ENCODE measurements at regions not wholly inside any gene's neighbourhood (a gene's known extent, or its start where the extent isn't known, plus 50 kb on each side); places are given as distances from the start of the nearest gene placed in this dataset.
"Not testable (repeated sequence)": the region's sequence is repeated elsewhere in the genome, so short reads cannot be mapped to it uniquely, and the experiment has no call there.

- H3K4me3 Mint-ChIP-seq = no peak overlapping the region
- DNase-seq = no peak
- peaks cover 11% of the 10 kb centered on the region for H3K9me3 Mint-ChIP-seq
- H3K36me3 Mint-ChIP-seq = no peaks in the 10 kb centered on the region
- no peaks in the 10 kb centered on the region for H3K4me1 Mint-ChIP-seq (ENCODE audit: low read depth)
- ChIA-PET CTCF (no interaction called here), POLR2A (no interaction called here)
- no peak overlapping the region for H3K27ac Mint-ChIP-seq
- intact Hi-C loops (cut with micrococcal nuclease) = no loop called here
- no peaks in the 10 kb centered on the region for H3K27me3 Mint-ChIP-seq
These were observed 1012.0 kb downstream of the RPA4 start for GRCh38 chrX:97895751-97896150.

DNA sequence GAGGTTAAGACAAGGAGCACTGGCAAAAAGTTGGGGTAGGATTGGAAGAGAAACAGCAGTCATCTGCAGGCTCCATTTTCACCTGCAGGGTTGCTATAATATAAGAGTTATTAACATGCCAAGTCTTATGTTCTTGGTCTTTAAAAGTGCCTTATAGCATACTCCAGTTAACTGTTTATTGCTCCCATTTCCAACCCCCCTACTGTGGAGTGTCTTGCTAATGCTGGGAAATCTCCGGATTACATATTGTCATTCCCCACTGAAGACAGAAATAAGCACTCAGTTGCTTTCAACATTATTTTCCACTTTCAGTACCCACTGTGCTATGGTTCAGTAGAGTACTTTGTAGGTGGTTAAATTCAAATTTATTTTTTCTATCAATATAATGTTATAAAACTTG lies 1014.3 kb downstream of the RPA4 start:
- intact Hi-C loops (cut with micrococcal nuclease) = no loop called here
- no peaks in the 10 kb centered on the region for H3K9me3 Mint-ChIP-seq
- H3K4me1 Mint-ChIP-seq (ENCODE audit: low read depth) = no peaks in the 10 kb centered on the region
- no peaks in the 10 kb centered on the region for H3K36me3 Mint-ChIP-seq
- no peak overlapping the region for H3K27ac Mint-ChIP-seq
- H3K27me3 Mint-ChIP-seq = no peaks in the 10 kb centered on the region
- DNase-seq = no peak
- POLR2A ChIA-PET = no interaction called here
- H3K4me3 Mint-ChIP-seq = no peak overlapping the region
- CTCF ChIA-PET = no interaction called here

DNA sequence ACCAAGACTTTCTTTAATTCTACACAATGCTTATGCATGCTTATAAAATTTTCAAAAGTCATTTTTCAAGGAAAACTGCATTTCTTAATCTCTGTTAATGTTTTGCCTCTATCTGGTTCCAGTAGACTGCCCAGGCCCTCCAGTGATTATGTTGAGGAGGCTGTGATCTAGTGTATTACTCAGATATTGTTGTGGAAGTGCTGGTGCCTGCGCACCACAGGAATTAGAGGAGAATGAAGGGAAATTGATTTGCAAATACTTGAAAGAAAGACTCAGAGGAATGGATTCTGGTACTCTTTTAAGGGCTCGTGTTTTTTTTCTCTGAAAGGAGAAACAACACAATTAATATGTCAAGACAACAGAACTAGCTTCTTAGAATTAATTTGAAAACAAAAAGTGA lies 1015.1 kb downstream of the RPA4 start:
- intact Hi-C loops (cut with micrococcal nuclease) = no loop called here
- Mint-ChIP-seq H3K9me3 (no peaks in the 10 kb centered on the region), H3K27me3 (no peaks in the 10 kb centered on the region), H3K27ac (no peak overlapping the region), H3K4me3 (no peak overlapping the region), H3K36me3 (no peaks in the 10 kb centered on the region), H3K4me1 (ENCODE audit: low read depth) (no peaks in the 10 kb centered on the region)
- ChIA-PET CTCF (no interaction called here), POLR2A (no interaction called here)
- DNase-seq = no peak

DNA sequence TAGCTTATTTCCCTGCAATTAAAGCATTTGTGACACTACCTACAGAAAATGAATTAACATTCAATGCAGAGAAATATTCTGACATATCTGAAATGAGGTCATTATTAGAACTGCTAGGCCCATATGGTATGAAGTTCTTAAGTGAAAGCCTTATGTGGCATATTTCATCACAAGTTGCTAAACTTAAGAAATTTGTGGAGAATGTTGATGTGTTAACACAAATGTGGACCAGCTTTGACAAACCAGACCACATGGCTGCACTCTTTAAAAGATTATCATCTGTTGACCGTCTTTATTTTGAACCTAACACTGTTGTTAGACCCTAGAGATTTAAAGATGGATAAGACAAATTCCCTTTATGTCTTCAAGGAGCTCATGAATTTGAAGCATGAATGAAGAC lies 1024.1 kb downstream of the RPA4 start:
- H3K4me1 Mint-ChIP-seq (ENCODE audit: low read depth) = no peaks in the 10 kb centered on the region
- no peak overlapping the region for H3K27ac Mint-ChIP-seq
- ChIA-PET POLR2A (no interaction called here), CTCF (no interaction called here)
- no peak for DNase-seq
- H3K36me3 Mint-ChIP-seq = no peaks in the 10 kb centered on the region
- peaks cover 9% of the 10 kb centered on the region for H3K9me3 Mint-ChIP-seq
- no peak overlapping the region for H3K4me3 Mint-ChIP-seq
- intact Hi-C loops (cut with micrococcal nuclease) = no loop called here
- H3K27me3 Mint-ChIP-seq = no peaks in the 10 kb centered on the region

DNA sequence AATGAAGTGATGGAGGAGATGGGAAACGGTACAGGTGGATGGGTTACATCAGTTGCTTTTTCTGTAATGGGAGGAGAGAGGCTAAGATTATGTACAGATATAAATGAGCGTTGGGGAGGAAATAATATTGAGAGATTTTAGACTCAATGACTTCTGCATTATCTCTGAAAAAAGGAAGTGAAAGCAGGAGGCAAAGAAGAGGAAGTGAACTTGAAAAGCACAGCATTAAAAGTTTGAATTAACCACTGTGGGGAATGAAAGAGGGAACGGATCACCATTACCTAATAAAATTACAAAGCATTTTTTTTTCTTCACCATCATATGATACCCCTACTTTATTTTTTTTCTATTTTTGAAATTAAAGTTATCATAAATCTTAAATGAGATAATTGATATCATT lies 1025.5 kb downstream of the RPA4 start:
- Mint-ChIP-seq H3K27me3 (no peaks in the 10 kb centered on the region), H3K27ac (no peak overlapping the region), H3K36me3 (no peaks in the 10 kb centered on the region), H3K4me3 (no peak overlapping the region), H3K4me1 (ENCODE audit: low read depth) (no peaks in the 10 kb centered on the region), H3K9me3 (peaks cover 9% of the 10 kb centered on the region)
- ChIA-PET CTCF (no interaction called here), POLR2A (no interaction called here)
- intact Hi-C loops (cut with micrococcal nuclease) = no loop called here
- DNase-seq = no peak

GRCh38 chrX:97915390-97915789 lies 1031.7 kb downstream of the RPA4 start:
- H3K36me3 Mint-ChIP-seq; H3K27ac Mint-ChIP-seq; POLR2A ChIA-PET; H3K27me3 Mint-ChIP-seq; H3K4me1 Mint-ChIP-seq (ENCODE audit: low read depth); CTCF ChIA-PET; H3K4me3 Mint-ChIP-seq; intact Hi-C loops (cut with micrococcal nuclease); H3K9me3 Mint-ChIP-seq; DNase-seq: not testable (repeated sequence)

DNA sequence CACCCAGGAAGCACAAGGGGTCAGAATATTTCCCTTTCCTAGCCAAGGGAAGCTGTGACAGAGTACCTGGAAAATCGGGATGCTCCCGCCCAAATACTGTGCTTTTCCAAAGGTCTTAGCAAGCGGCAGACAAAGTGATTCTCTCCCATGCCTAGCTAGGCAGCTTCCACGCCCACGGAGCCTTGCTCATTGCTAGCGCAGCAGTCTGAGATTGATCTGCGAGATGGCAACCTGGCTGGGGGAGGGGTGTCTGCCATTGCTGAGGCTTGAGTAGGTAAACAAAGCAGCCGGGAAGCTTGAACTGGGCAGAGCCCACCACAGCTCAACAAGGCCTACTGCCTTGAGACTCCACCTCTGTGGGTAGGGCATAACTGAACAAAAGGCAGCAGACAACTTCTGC lies 1037.5 kb downstream of the RPA4 start:
- H3K4me1 Mint-ChIP-seq (ENCODE audit: low read depth); CTCF ChIA-PET; DNase-seq; H3K36me3 Mint-ChIP-seq; H3K9me3 Mint-ChIP-seq; H3K4me3 Mint-ChIP-seq; intact Hi-C loops (cut with micrococcal nuclease); H3K27me3 Mint-ChIP-seq; H3K27ac Mint-ChIP-seq; POLR2A ChIA-PET: not testable (repeated sequence)

GRCh38 chrX:97931586-97931985 lies 1047.9 kb downstream of the RPA4 start:
- no peaks in the 10 kb centered on the region for H3K4me1 Mint-ChIP-seq (ENCODE audit: low read depth)
- intact Hi-C loops (cut with micrococcal nuclease) = no loop called here
- no peak for DNase-seq
- peaks cover 3% of the 10 kb centered on the region for H3K9me3 Mint-ChIP-seq
- ChIA-PET POLR2A (no interaction called here), CTCF (no interaction called here)
- no peaks in the 10 kb centered on the region for H3K36me3 Mint-ChIP-seq
- no peak overlapping the region for H3K4me3 Mint-ChIP-seq
- no peaks in the 10 kb centered on the region for H3K27me3 Mint-ChIP-seq
- no peak overlapping the region for H3K27ac Mint-ChIP-seq

DNA sequence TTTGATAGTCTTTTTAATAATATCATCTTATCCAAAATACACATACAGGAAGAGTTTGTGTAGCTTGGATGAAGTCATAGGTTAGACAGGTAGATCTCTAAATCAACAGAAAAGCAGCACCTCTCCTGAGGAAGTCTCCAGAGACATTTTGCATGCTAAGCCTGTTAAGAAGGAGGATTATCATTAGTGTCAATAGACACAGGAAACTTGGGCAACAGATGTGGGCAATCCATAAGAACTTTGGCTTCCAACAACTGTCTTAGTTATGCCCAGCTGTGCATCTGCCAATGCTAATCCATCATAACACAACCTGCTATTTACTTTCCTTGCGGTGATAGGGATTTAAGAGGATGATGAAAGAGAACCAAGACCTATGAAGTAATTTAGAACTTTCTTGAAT lies 1052.6 kb downstream of the RPA4 start:
- Mint-ChIP-seq H3K36me3 (no peaks in the 10 kb centered on the region), H3K27me3 (no peaks in the 10 kb centered on the region)

DNA sequence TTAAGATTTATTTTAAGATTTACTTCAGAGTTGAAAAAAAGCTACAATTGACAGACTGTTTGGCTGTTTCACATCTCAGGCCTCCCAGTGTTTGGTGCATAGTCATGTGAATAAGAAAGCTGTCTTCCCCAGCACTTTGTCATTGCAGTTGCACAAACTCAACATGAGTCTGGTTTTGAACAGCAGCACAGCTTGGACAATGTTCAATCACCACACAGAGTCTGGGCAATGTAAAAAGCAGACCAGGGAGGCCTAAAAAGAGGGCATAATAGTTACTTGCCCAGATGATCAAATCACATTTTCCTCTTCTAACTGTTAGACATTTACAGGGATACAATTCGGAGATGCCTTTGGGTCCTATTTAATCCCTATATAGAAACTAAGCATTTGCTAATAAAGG lies 1055.0 kb downstream of the RPA4 start:
- CTCF ChIA-PET = no interaction called here
- Mint-ChIP-seq H3K9me3 (no peaks in the 10 kb centered on the region), H3K27ac (no peak overlapping the region), H3K4me1 (ENCODE audit: low read depth) (no peaks in the 10 kb centered on the region), H3K36me3 (no peaks in the 10 kb centered on the region), H3K4me3 (no peak overlapping the region), H3K27me3 (no peaks in the 10 kb centered on the region)
- POLR2A ChIA-PET = no interaction called here
- intact Hi-C loops (cut with micrococcal nuclease) = no loop called here
- DNase-seq = no peak

More for the DNA sequence above, 1052.6 kb downstream of the RPA4 start:
- DNase-seq = no peak
- Mint-ChIP-seq H3K9me3 (no peaks in the 10 kb centered on the region), H3K27ac (no peak overlapping the region), H3K4me3 (no peak overlapping the region), H3K4me1 (ENCODE audit: low read depth) (no peaks in the 10 kb centered on the region)
- ChIA-PET POLR2A (no interaction called here), CTCF (no interaction called here)
- intact Hi-C loops (cut with micrococcal nuclease) = no loop called here

- no peaks in the 10 kb centered on the region for H3K27me3 Mint-ChIP-seq
- no peaks in the 10 kb centered on the region for H3K9me3 Mint-ChIP-seq
- POLR2A ChIA-PET = no interaction called here
- H3K27ac Mint-ChIP-seq = no peak overlapping the region
- DNase-seq = no peak
- H3K4me3 Mint-ChIP-seq = no peak overlapping the region
- H3K4me1 Mint-ChIP-seq (ENCODE audit: low read depth) = no peaks in the 10 kb centered on the region
- intact Hi-C loops (cut with micrococcal nuclease) = no loop called here
- CTCF ChIA-PET = no interaction called here
- no peaks in the 10 kb centered on the region for H3K36me3 Mint-ChIP-seq
These were observed 1084.9 kb downstream of the RPA4 start for GRCh38 chrX:97968376-97969163.

GRCh38 chrX:97984641-97985040 lies 1100.9 kb downstream of the RPA4 start:
- ChIA-PET POLR2A (no interaction called here), CTCF (no interaction called here)
- Mint-ChIP-seq H3K4me1 (ENCODE audit: low read depth) (no peaks in the 10 kb centered on the region), H3K4me3 (no peak overlapping the region), H3K27ac (no peak overlapping the region), H3K36me3 (no peaks in the 10 kb centered on the region), H3K27me3 (no peaks in the 10 kb centered on the region), H3K9me3 (no peaks in the 10 kb centered on the region)
- no peak for DNase-seq
- intact Hi-C loops (cut with micrococcal nuclease) = no loop called here

DNA sequence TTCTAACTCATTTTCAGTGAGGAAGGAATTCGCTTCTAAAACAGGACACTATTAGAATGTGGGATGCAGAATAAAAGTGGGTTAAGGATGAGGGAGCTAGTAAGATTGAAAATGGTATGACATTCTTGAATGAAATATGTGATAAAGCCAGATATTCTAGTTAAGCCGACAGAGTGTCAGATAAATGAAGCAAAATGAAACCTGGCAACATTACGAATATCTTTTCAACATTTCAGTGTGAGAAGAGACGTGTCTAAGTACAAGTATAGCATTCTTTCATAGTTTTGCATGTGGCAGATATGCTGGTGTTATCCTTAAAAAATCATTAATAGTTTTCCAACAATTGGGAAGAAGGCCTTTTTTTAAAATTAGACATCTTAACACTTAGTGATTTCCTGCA lies 1101.4 kb downstream of the RPA4 start:
- H3K4me1 Mint-ChIP-seq (ENCODE audit: low read depth) = no peaks in the 10 kb centered on the region
- intact Hi-C loops (cut with micrococcal nuclease) = no loop called here

More for the DNA sequence above, 1101.4 kb downstream of the RPA4 start:
- H3K36me3 Mint-ChIP-seq = no peaks in the 10 kb centered on the region
- no peak overlapping the region for H3K4me3 Mint-ChIP-seq
- no peaks in the 10 kb centered on the region for H3K9me3 Mint-ChIP-seq
- no peak overlapping the region for H3K27ac Mint-ChIP-seq
- no peaks in the 10 kb centered on the region for H3K27me3 Mint-ChIP-seq
- ChIA-PET POLR2A (no interaction called here), CTCF (no interaction called here)
- no peak for DNase-seq

All from activated CD4-positive, alpha-beta memory T cell treated with anti-CD3 and anti-CD28 coated beads for 36 hours (primary cell).